HUES48 (cell line): ENCODE measurements at regions not wholly inside any gene's neighbourhood (a gene's known extent, or its start where the extent isn't known, plus 50 kb on each side); places are given as distances from the start of the nearest gene placed in this dataset.

Source experiments
- H3K27ac ChIP-seq: one replicate; pipeline ENCODE4 v1.7.0; 2013; ENCODE audit warnings: low read depth, low read length, inconsistent platforms
- H3K27me3 ChIP-seq: 2 replicates; pipeline ENCODE4 v1.6.1; 2013; ENCODE audit warnings: mild to moderate bottlenecking, low read length; ENCODE audit not compliant: control insufficient read depth, insufficient read depth
- H3K36me3 ChIP-seq: 2 replicates; pipeline ENCODE4 v1.6.1; 2013; ENCODE audit warnings: low read length; ENCODE audit not compliant: control insufficient read depth, insufficient read depth
- H3K4me1 ChIP-seq: 2 replicates; pipeline ENCODE4 v1.6.1; 2013; ENCODE audit warnings: mild to moderate bottlenecking, low read length; ENCODE audit not compliant: control insufficient read depth, insufficient read depth
- H3K4me3 ChIP-seq: 2 replicates; pipeline ENCODE4 v1.5.1; 2013; ENCODE audit warnings: mild to moderate bottlenecking, low read depth, low read length
- H3K9ac ChIP-seq: 2 replicates; pipeline ENCODE4 v1.6.1; 2013; ENCODE audit warnings: mild to moderate bottlenecking, low read depth, low read length, moderate library complexity
- H3K9me3 ChIP-seq: 2 replicates; pipeline ENCODE4 v1.6.1; 2013; ENCODE audit warnings: low read length; ENCODE audit not compliant: control insufficient read depth, insufficient read depth

DNA sequence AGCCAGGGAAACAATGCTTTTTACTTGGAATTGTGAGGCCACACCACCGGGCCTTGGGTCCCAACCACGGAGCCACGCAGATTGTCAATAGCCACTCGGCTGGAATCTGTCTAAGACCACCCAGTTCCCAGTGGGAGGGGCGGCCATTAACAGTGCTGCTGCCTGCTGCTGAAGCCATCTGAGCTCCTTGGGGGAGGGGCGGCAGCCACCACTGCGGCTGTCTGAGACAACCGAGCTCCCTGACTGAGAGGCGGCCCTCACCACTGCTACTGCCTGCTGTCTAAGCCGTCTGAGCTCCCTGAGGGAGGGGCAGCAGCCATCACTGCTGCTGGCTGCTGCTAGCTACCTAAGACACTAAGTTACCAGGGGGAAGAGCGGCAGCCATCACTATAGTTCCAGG is 64.3 kb downstream of the DMRTA2 start:
- no peaks in the 10 kb centered on the region for H3K36me3 ChIP-seq
- no peak overlapping the region for H3K27ac ChIP-seq
- no peaks in the 10 kb centered on the region for H3K27me3 ChIP-seq
- H3K9ac ChIP-seq = no peak overlapping the region
- no peaks in the 10 kb centered on the region for H3K9me3 ChIP-seq
- no peaks in the 10 kb centered on the region for H3K4me1 ChIP-seq
- H3K4me3 ChIP-seq = no peak overlapping the region

DNA sequence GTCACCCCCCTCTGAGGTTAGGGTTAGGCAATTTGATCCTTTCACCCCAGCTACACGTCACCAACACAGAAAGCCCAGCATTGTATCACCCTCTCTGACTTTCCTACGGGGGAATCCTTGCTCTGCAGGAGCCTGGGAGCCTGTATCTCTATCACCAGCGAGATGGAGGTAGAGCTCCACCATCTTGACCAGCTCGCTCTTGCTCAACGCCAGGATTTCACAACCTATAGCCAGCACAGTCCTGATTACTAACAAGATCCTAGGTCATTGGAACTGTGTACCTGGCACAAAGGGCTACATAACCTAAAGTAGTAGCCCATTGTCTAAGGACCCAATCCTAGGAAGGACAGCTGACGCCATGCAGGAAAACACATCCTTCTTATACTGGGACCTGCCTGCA is 66.1 kb downstream of the DMRTA2 start:
- Histone ChIP-seq H3K9ac (no peak overlapping the region), H3K4me1 (no peaks in the 10 kb centered on the region), H3K4me3 (no peak overlapping the region), H3K27ac (no peak overlapping the region), H3K36me3 (no peaks in the 10 kb centered on the region), H3K9me3 (no peaks in the 10 kb centered on the region), H3K27me3 (no peaks in the 10 kb centered on the region)

- Histone ChIP-seq H3K4me1 (no peaks in the 10 kb centered on the region), H3K27ac (no peak overlapping the region), H3K27me3 (no peaks in the 10 kb centered on the region), H3K4me3 (no peak overlapping the region), H3K9ac (no peak overlapping the region), H3K9me3 (no peaks in the 10 kb centered on the region), H3K36me3 (no peaks in the 10 kb centered on the region)
Measured at GRCh38 chr1:50354813-50355212, 68.4 kb downstream of the DMRTA2 start.

DNA sequence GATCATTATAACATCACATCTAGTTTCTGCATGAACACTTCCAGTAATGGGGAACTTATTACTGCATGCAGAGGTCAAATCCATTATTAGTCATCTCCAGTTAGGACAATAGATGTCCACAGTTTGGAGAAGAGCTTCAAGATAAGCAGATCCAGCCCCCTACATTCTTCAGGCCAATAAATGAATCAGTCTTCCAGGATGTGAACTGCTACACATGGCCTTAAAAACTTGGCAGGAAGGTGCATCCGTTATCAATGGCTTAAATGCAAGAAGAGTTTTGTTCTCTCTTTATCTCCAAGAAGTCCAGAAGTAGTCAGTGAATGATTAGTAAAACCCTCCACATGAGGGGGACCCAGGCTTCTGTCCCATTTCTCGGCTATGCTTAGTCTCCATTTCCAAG is 70.8 kb downstream of the DMRTA2 start:
- Histone ChIP-seq H3K9ac (no peak overlapping the region), H3K27me3 (no peaks in the 10 kb centered on the region), H3K4me3 (no peak overlapping the region), H3K36me3 (no peaks in the 10 kb centered on the region), H3K9me3 (no peaks in the 10 kb centered on the region), H3K4me1 (no peaks in the 10 kb centered on the region), H3K27ac (no peak overlapping the region)

GRCh38 chr1:50350868-50351267 is 72.4 kb downstream of the DMRTA2 start:
- no peak overlapping the region for H3K9ac ChIP-seq
- H3K4me3 ChIP-seq = no peak overlapping the region
- H3K9me3 ChIP-seq = no peaks in the 10 kb centered on the region
- H3K4me1 ChIP-seq = no peaks in the 10 kb centered on the region
- H3K36me3 ChIP-seq = no peaks in the 10 kb centered on the region
- H3K27ac ChIP-seq = no peak overlapping the region
- H3K27me3 ChIP-seq = no peaks in the 10 kb centered on the region

- H3K27ac ChIP-seq = no peak overlapping the region
- no peak overlapping the region for H3K4me3 ChIP-seq
- no peak overlapping the region for H3K9ac ChIP-seq
- H3K9me3 ChIP-seq = no peaks in the 10 kb centered on the region
- no peaks in the 10 kb centered on the region for H3K27me3 ChIP-seq
- no peaks in the 10 kb centered on the region for H3K4me1 ChIP-seq
- no peaks in the 10 kb centered on the region for H3K36me3 ChIP-seq
Measured at GRCh38 chr1:50350421-50350820, 72.8 kb downstream of the DMRTA2 start.

- Histone ChIP-seq H3K4me3 (no peak overlapping the region), H3K27ac (no peak overlapping the region), H3K27me3 (no peaks in the 10 kb centered on the region), H3K9me3 (no peaks in the 10 kb centered on the region), H3K36me3 (no peaks in the 10 kb centered on the region), H3K4me1 (no peaks in the 10 kb centered on the region), H3K9ac (no peak overlapping the region)
Measured at GRCh38 chr1:50349242-50349565, 74.0 kb downstream of the DMRTA2 start.

DNA sequence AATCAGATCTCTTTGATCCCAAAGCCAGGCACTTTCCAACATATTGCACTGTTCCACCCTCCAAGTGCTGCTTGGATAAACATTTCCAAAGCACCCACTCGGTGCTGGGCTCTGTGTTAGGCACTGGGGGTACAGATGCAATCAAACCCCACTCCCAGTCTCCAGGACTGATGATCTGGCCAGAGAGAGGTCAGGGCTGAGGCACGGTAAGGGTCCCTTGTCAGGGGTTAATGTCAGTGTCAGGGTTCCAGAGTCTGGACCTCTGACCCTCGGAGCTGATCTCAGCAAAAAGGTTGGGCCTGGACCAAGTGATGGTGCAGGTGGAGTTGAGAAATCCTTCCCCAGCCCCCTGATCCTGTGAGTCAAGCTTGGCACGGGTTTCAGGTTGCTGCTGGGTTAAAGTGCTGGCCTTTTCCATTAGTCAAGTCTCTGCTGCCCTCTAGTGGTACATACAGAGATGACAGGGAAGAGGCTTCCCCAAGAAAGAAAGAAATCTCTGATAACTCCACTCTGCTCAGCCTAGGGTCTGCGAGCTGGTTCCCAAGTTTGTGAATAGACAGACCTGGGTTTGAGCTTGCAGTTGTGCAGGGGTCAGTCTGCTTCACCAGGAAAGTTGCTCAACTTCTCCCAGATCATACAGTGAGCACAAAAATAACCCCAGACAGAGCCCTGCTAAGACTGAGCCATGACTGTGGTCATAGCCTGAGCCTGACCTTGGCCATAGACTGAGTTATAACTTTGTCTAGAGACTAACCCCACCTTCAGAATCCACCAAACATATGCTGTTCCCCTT is 74.6 kb downstream of the DMRTA2 start:
- H3K4me1 ChIP-seq = no peaks in the 10 kb centered on the region
- H3K36me3 ChIP-seq = no peaks in the 10 kb centered on the region
- H3K9ac ChIP-seq = no peak overlapping the region
- no peaks in the 10 kb centered on the region for H3K27me3 ChIP-seq
- no peak overlapping the region for H3K4me3 ChIP-seq
- no peak overlapping the region for H3K27ac ChIP-seq
- H3K9me3 ChIP-seq = no peaks in the 10 kb centered on the region

GRCh38 chr1:50347933-50348332 is 75.3 kb downstream of the DMRTA2 start:
- Histone ChIP-seq H3K9ac (no peak overlapping the region), H3K27ac (no peak overlapping the region), H3K27me3 (no peaks in the 10 kb centered on the region), H3K4me1 (no peaks in the 10 kb centered on the region), H3K4me3 (no peak overlapping the region), H3K36me3 (no peaks in the 10 kb centered on the region), H3K9me3 (no peaks in the 10 kb centered on the region)

GRCh38 chr1:50346621-50347020 is 76.6 kb downstream of the DMRTA2 start:
- H3K27me3 ChIP-seq = no peaks in the 10 kb centered on the region
- H3K4me1 ChIP-seq = no peaks in the 10 kb centered on the region
- no peak overlapping the region for H3K9ac ChIP-seq
- H3K27ac ChIP-seq = no peak overlapping the region
- no peak overlapping the region for H3K4me3 ChIP-seq
- no peaks in the 10 kb centered on the region for H3K9me3 ChIP-seq
- H3K36me3 ChIP-seq = no peaks in the 10 kb centered on the region

- no peaks in the 10 kb centered on the region for H3K36me3 ChIP-seq
- no peaks in the 10 kb centered on the region for H3K27me3 ChIP-seq
- no peaks in the 10 kb centered on the region for H3K9me3 ChIP-seq
- H3K9ac ChIP-seq = no peak overlapping the region
- no peaks in the 10 kb centered on the region for H3K4me1 ChIP-seq
- H3K27ac ChIP-seq = no peak overlapping the region
- H3K4me3 ChIP-seq = no peak overlapping the region
Measured at GRCh38 chr1:50343323-50343722, 79.9 kb downstream of the DMRTA2 start.
